NCI-H187 (cell line): ENCODE measurements at regions not wholly inside any gene's neighbourhood (a gene's known extent, or its start where the extent isn't known, plus 50 kb on each side); places are given as distances from the start of the nearest gene placed in this dataset.

ENCODE experiments used
- DNase-seq, 2 experiments: peaks; one replicate each; lab custom pipeline; 2025; lab: John Stamatoyannopoulos, UW

GRCh38 chr20:52921340-52921739 lies 50.8 kb upstream of the TSHZ2 start:
- DNase-seq = no peak

GRCh38 chr20:52918311-52918710 lies 53.8 kb upstream of the TSHZ2 start:
- DNase-seq = no peak

GRCh38 chr20:52915564-52915963 lies 56.6 kb upstream of the TSHZ2 start:
- DNase-seq = no peak

- DNase-seq = no peak
These were observed 57.3 kb upstream of the TSHZ2 start for GRCh38 chr20:52914870-52915269.

- DNase-seq = no peak
These were observed 58.3 kb upstream of the TSHZ2 start for GRCh38 chr20:52913650-52914387.

- no peak for DNase-seq
These were observed 66.7 kb upstream of the TSHZ2 start for GRCh38 chr20:52905241-52905994.

GRCh38 chr20:52904837-52905236 lies 67.3 kb upstream of the TSHZ2 start:
- DNase-seq = no peak

- no peak for DNase-seq
These were observed 73.0 kb upstream of the TSHZ2 start for GRCh38 chr20:52899041-52899608.

GRCh38 chr20:52896348-52896747 lies 75.8 kb upstream of the TSHZ2 start:
- no peak for DNase-seq

GRCh38 chr20:52895701-52896100 lies 76.5 kb upstream of the TSHZ2 start:
- DNase-seq = no peak

GRCh38 chr20:52895235-52895634 lies 76.9 kb upstream of the TSHZ2 start:
- no peak for DNase-seq

- no peak for DNase-seq
These were observed 78.7 kb upstream of the TSHZ2 start for GRCh38 chr20:52893498-52893897.

GRCh38 chr20:52892023-52892422 lies 80.1 kb upstream of the TSHZ2 start:
- no peak for DNase-seq

GRCh38 chr20:52890130-52890529 lies 82.0 kb upstream of the TSHZ2 start:
- no peak for DNase-seq

GRCh38 chr20:52889225-52889624 lies 82.9 kb upstream of the TSHZ2 start:
- DNase-seq = no peak

GRCh38 chr20:52888096-52888495 lies 84.1 kb upstream of the TSHZ2 start:
- no peak for DNase-seq

- DNase-seq = no peak
These were observed 91.2 kb upstream of the TSHZ2 start for GRCh38 chr20:52880997-52881396.

- DNase-seq = no peak
These were observed 91.9 kb upstream of the TSHZ2 start for GRCh38 chr20:52880259-52880658.

- DNase-seq = no peak
These were observed 97.9 kb upstream of the TSHZ2 start for GRCh38 chr20:52874241-52874640.

GRCh38 chr20:52869698-52870501 lies 102.3 kb upstream of the TSHZ2 start:
- no peak for DNase-seq

- no peak for DNase-seq
These were observed 102.9 kb upstream of the TSHZ2 start for GRCh38 chr20:52869276-52869675.

GRCh38 chr20:52867305-52867704 lies 104.9 kb upstream of the TSHZ2 start:
- no peak for DNase-seq
